SK-N-SH (cell line): ENCODE measurements at regions not wholly inside any gene's neighbourhood (a gene's known extent, or its start where the extent isn't known, plus 50 kb on each side); places are given as distances from the start of the nearest gene placed in this dataset.

Experiments
- CTCF ChIA-PET: fragments of 300-600, 350-600 bp; formaldehyde crosslinking; extraction: SDS; loops from one replicate; lab custom pipeline; 2021; lab: Yijun Ruan, JAX
- POLR2A ChIA-PET: fragments of 350-600 bp; sonication (Branson Sonifier 250); formaldehyde crosslinking; extraction: SDS; loops from one replicate; lab custom pipeline; 2020; ENCODE audit warnings: antibody characterized with exemption, inconsistent platforms; lab: Yijun Ruan, JAX
- DNase-seq: peaks from one replicate; pipeline ENCODE4 v3.0.0; 2012
- H2AFZ ChIP-seq: fragments of 200-600 bp; sonication (generic); 2 replicates; pipeline ENCODE4 v1.8.1; 2016; ENCODE audit warnings: antibody characterized with exemption, mild to moderate bottlenecking, low read depth
- H3F3A ChIP-seq: fragments of 200-600 bp; sonication (generic); replicated peaks from 2 replicates; pipeline ENCODE3; 2016; ENCODE audit warnings: antibody characterized with exemption, mild to moderate bottlenecking; ENCODE audit not compliant: insufficient read depth
- H3K27ac ChIP-seq, 2 experiments: fragments of 200-500 bp in 1 of 2; fragments of 200-600 bp in 1 of 2; sonication (Bioruptor generic) in 1 of 2; sonication (generic), shearing (Covaris generic) in 1 of 2; 2 replicates each; pipeline versions ENCODE4 v1.5.1 to v1.6.1; 2014 to 2016; ENCODE audit warnings: low read depth in 2 of 2, inconsistent platforms in 1 of 2, low read length in 1 of 2, mild to moderate bottlenecking in 1 of 2, mixed read lengths in 1 of 2
- H3K27me3 ChIP-seq: fragments of 200-600 bp; sonication (generic), shearing (Covaris generic); 2 replicates; pipeline ENCODE4 v1.6.1; 2016; ENCODE audit warnings: mixed run types; ENCODE audit not compliant: insufficient read depth
- H3K36me3 ChIP-seq, 2 experiments: fragments of 200-500 bp in 1 of 2; fragments of 200-600 bp in 1 of 2; sonication (Bioruptor generic) in 1 of 2; sonication (generic) in 1 of 2; replicated peaks in 1 of 2; 2 replicates each; pipeline versions ENCODE3 to v1.5.1; 2014 to 2016; ENCODE audit warnings: low read length in 1 of 2, mild to moderate bottlenecking in 1 of 2; ENCODE audit not compliant: insufficient read depth in 2 of 2, control insufficient read depth in 1 of 2
- H3K4me1 ChIP-seq, 2 experiments: fragments of 200-500 bp in 1 of 2; fragments of 200-600 bp in 1 of 2; sonication (Bioruptor generic) in 1 of 2; sonication (generic), shearing (Covaris generic) in 1 of 2; 2 replicates each; pipeline versions ENCODE4 v1.5.1 to v1.6.1; 2014 to 2016; ENCODE audit warnings: low read depth in 1 of 2, low read length in 1 of 2, mixed run types in 1 of 2; ENCODE audit not compliant: insufficient read depth in 2 of 2, control insufficient read depth in 1 of 2
- H3K4me2 ChIP-seq: fragments of 200-600 bp; sonication (generic), shearing (Covaris generic); 2 replicates; pipeline ENCODE4 v1.6.1; 2017; ENCODE audit warnings: mixed run types
- H3K4me3 ChIP-seq, 2 experiments: fragments of 200-500 bp in 1 of 2; fragments of 200-600 bp in 1 of 2; sonication (Bioruptor generic) in 1 of 2; sonication (generic), shearing (Covaris generic) in 1 of 2; 2 replicates each; pipeline versions ENCODE4 v1.5.1 to v1.8.1; 2014 to 2016; ENCODE audit warnings: low read depth in 2 of 2, inconsistent platforms in 1 of 2, low read length in 1 of 2, mild to moderate bottlenecking in 1 of 2, mixed read lengths in 1 of 2, moderate library complexity in 1 of 2
- H3K79me2 ChIP-seq: fragments of 200-600 bp; sonication (generic); 2 replicates; pipeline ENCODE4 v1.8.1; 2017; ENCODE audit warnings: mild to moderate bottlenecking; ENCODE audit not compliant: insufficient read depth
- H3K9ac ChIP-seq: fragments of 200-600 bp; sonication (generic); 2 replicates; pipeline ENCODE4 v1.6.1; 2017; ENCODE audit warnings: mixed run types
- H3K9me2 ChIP-seq: fragments of 200-600 bp; sonication (generic); 2 replicates; pipeline ENCODE4 v1.6.1; 2017; ENCODE audit warnings: mixed run types
- H3K9me3 ChIP-seq: fragments of 200-600 bp; sonication (generic); 2 replicates; pipeline ENCODE4 v1.6.1; 2017; ENCODE audit warnings: mixed run types, mild to moderate bottlenecking, moderate library complexity
- H4K20me1 ChIP-seq: fragments of 200-600 bp; sonication (generic); 2 replicates; pipeline ENCODE4 v1.6.1; 2017; ENCODE audit warnings: mild to moderate bottlenecking, mixed run types; ENCODE audit not compliant: insufficient read depth
- CTCF ChIP-seq: fragments of 200-600 bp; sonication (generic); IDR thresholded peaks from 2 replicates; pipeline ENCODE4 v1.6.1; 2017; ENCODE audit warnings: antibody characterized with exemption, mild to moderate bottlenecking, moderate library complexity
- EP300 ChIP-seq, 2 experiments: IDR thresholded peaks; 2 replicates each; pipeline versions ENCODE4 v1.4.0 to v1.6.1; 2012; ENCODE audit warnings: borderline replicate concordance in 1 of 2, low read depth in 1 of 2, low read length in 1 of 2
- FOSL2 ChIP-seq: IDR thresholded peaks from 2 replicates; pipeline ENCODE4 v1.4.0; 2012; ENCODE audit warnings: low read depth, mild to moderate bottlenecking, moderate library complexity, borderline replicate concordance
- FOXJ3 ChIP-seq: sonication (generic); formaldehyde crosslinking; IDR thresholded peaks from 2 replicates; pipeline ENCODE4 v1.5.1; 2020; ENCODE audit warnings: mild to moderate bottlenecking, missing genetic modification reagents
- JUND ChIP-seq: IDR thresholded peaks from 2 replicates; pipeline ENCODE4 v1.4.0; 2012
- MEF2A ChIP-seq: IDR thresholded peaks from 2 replicates; pipeline ENCODE4 v1.4.0; 2012; ENCODE audit warnings: low read depth, borderline replicate concordance
- NFIC ChIP-seq: IDR thresholded peaks from 2 replicates; pipeline ENCODE4 v1.4.0; 2012; ENCODE audit warnings: borderline replicate concordance
- NRF1 ChIP-seq: IDR thresholded peaks from 2 replicates; pipeline ENCODE4 v1.6.1; 2012; ENCODE audit warnings: low read depth, mild to moderate bottlenecking, low read length
- PBX3 ChIP-seq: IDR thresholded peaks from 2 replicates; pipeline ENCODE4; 2012
- RFX5 ChIP-seq: IDR thresholded peaks from 2 replicates; pipeline ENCODE4 v1.6.1; 2012; ENCODE audit warnings: mild to moderate bottlenecking, improper control_type of control experiment, low read length
- RXRA ChIP-seq: IDR thresholded peaks from 2 replicates; pipeline ENCODE4 v1.4.0; 2012; ENCODE audit warnings: low read depth, mild to moderate bottlenecking, borderline replicate concordance
- SMC3 ChIP-seq: IDR thresholded peaks from 2 replicates; pipeline ENCODE4 v1.6.1; 2012; ENCODE audit warnings: low read depth, low read length, improper control_type of control experiment
- TAF1 ChIP-seq: IDR thresholded peaks from 2 replicates; pipeline ENCODE4 v1.6.1; 2012; ENCODE audit warnings: low read depth, mild to moderate bottlenecking, low read length, moderate library complexity, borderline replicate concordance
- USF1 ChIP-seq: IDR thresholded peaks from 2 replicates; pipeline ENCODE4 v1.4.0; 2012; ENCODE audit warnings: low read depth, borderline replicate concordance
- USF2 ChIP-seq: fragments of 150-350 bp; IDR thresholded peaks from 2 replicates; pipeline ENCODE4 v1.6.1; 2017; ENCODE audit warnings: antibody characterized with exemption, low read length, low read depth, borderline replicate concordance
- ZBTB33 ChIP-seq: IDR thresholded peaks from 2 replicates; pipeline ENCODE4 v1.4.0; 2012; ENCODE audit warnings: low read depth, borderline replicate concordance
- WGBS: methylation state at CpG from one replicate; pipeline ENCODE4 v1.1.6; 2017; ENCODE audit warnings: low lambda C conversion rate; 5-methylcytosine and 5-hydroxymethylcytosine counted together

- Histone ChIP-seq H3K9me2 (no peaks in the 10 kb centered on the region), H3K27me3 (no peaks in the 10 kb centered on the region), H3K36me3 (no peaks in the 10 kb centered on the region), H3K4me1 (peaks cover 0 to 2% of the 10 kb centered on the region in 2 experiments; a peak in 1 of 4 replicates), H3K79me2 (no peaks in the 10 kb centered on the region), H3F3A (no peaks in the 10 kb centered on the region), H3K4me2 (no peak overlapping the region), H3K9me3 (no peaks in the 10 kb centered on the region), H3K4me3 (no peak overlapping the region), H3K9ac (no peak overlapping the region), H3K27ac (no peak overlapping the region), H4K20me1 (no peaks in the 10 kb centered on the region), H2AFZ (no peak overlapping the region)
- TF ChIP-seq PBX3 (no peak), RXRA (no peak), FOSL2 (no peak), CTCF (no peak), MEF2A (no peak), FOXJ3 (CRISPR knock-in tag) (no peak), ZBTB33 (no peak), JUND (no peak), RFX5 (no peak), SMC3 (no peak), NFIC (no peak), USF2 (no peak), TAF1 (no peak), USF1 (no peak), NRF1 (no peak), EP300 (IDR thresholded peaks at IDR 0.05; ENCODE audit: borderline replicate concordance in 1 of 2, low read depth in 1 of 2, low read length in 1 of 2) (no peak)
- 97% methylated on average over 3 of the region's 3 CpGs for WGBS
- DNase-seq = no peak
- CTCF ChIA-PET = no interaction called here
- POLR2A ChIA-PET = no interaction called here
Measured at GRCh38 chr5:111853748-111854147, 96.8 kb upstream of the NREP start.
